HFFc6 (cell line): ENCODE measurements at regions not wholly inside any gene's neighbourhood (a gene's known extent, or its start where the extent isn't known, plus 50 kb on each side); places are given as distances from the start of the nearest gene placed in this dataset.

Experiments used
- DNase-seq: peaks from one replicate; pipeline ENCODE4 v3.0.0-alpha.2; 2018
- H3K27ac Mint-ChIP-seq: 2 replicates; pipeline ENCODE4 v1.8.0; 2020; ENCODE audit warnings: mild to moderate bottlenecking, mixed read lengths
- H3K27me3 Mint-ChIP-seq: 2 replicates; pipeline ENCODE4 v1.8.0; 2021; ENCODE audit warnings: mild to moderate bottlenecking, moderate library complexity, mixed read lengths; ENCODE audit not compliant: insufficient read depth
- H3K36me3 Mint-ChIP-seq: 2 replicates; pipeline ENCODE4 v1.8.0; 2021; ENCODE audit warnings: low read depth, mixed read lengths
- H3K4me1 Mint-ChIP-seq: 2 replicates; pipeline ENCODE4 v1.8.0; 2020; ENCODE audit warnings: low read depth, mixed read lengths
- H3K4me3 Mint-ChIP-seq: 2 replicates; pipeline ENCODE4 v1.8.0; 2020; ENCODE audit warnings: mild to moderate bottlenecking, moderate library complexity, mixed read lengths
- H3K9me3 Mint-ChIP-seq: 2 replicates; pipeline ENCODE4 v1.8.0; 2020; ENCODE audit warnings: mild to moderate bottlenecking, mixed read lengths
- CTCF ChIP-seq: fragments of 200-600 bp; sonication (generic); IDR thresholded peaks from 2 replicates; pipeline ENCODE4 v1.5.0; 2021; ENCODE audit warnings: antibody characterized with exemption, mild to moderate bottlenecking

GRCh38 chr6:37106554-37106953 is 63.4 kb upstream of the PIM1 start:
- no peak overlapping the region for H3K27ac Mint-ChIP-seq
- DNase-seq, result no peak
- no peaks in the 10 kb centered on the region for H3K9me3 Mint-ChIP-seq
- H3K4me3 Mint-ChIP-seq, result no peak overlapping the region
- no peak for TF ChIP-seq CTCF
- peaks cover 4% of the 10 kb centered on the region for H3K27me3 Mint-ChIP-seq
- H3K4me1 Mint-ChIP-seq, result peaks cover 31% of the 10 kb centered on the region
- H3K36me3 Mint-ChIP-seq, result no peaks in the 10 kb centered on the region

GRCh38 chr6:37106982-37107491 is 62.9 kb upstream of the PIM1 start:
- no peak overlapping the region for H3K4me3 Mint-ChIP-seq
- no peak overlapping the region for H3K27ac Mint-ChIP-seq
- no peaks in the 10 kb centered on the region for H3K36me3 Mint-ChIP-seq
- peaks cover 4% of the 10 kb centered on the region for H3K27me3 Mint-ChIP-seq
- no peak for DNase-seq
- TF ChIP-seq CTCF, result no peak
- H3K9me3 Mint-ChIP-seq, result no peaks in the 10 kb centered on the region
- peaks cover 27% of the 10 kb centered on the region for H3K4me1 Mint-ChIP-seq

- DNase-seq, result no peak
- no peak for TF ChIP-seq CTCF
- H3K4me1 Mint-ChIP-seq, result peaks cover 10% of the 10 kb centered on the region
- H3K27me3 Mint-ChIP-seq, result peaks cover 7% of the 10 kb centered on the region
- H3K36me3 Mint-ChIP-seq, result no peaks in the 10 kb centered on the region
- no peaks in the 10 kb centered on the region for H3K9me3 Mint-ChIP-seq
- H3K4me3 Mint-ChIP-seq, result no peak overlapping the region
- no peak overlapping the region for H3K27ac Mint-ChIP-seq
These were observed 60.0 kb upstream of the PIM1 start for GRCh38 chr6:37109714-37110499.

GRCh38 chr6:37110500-37111461 is 59.2 kb upstream of the PIM1 start:
- no peak for TF ChIP-seq CTCF
- no peaks in the 10 kb centered on the region for H3K9me3 Mint-ChIP-seq
- H3K4me1 Mint-ChIP-seq, result peaks cover 13% of the 10 kb centered on the region
- no peak overlapping the region for H3K4me3 Mint-ChIP-seq
- peaks cover 7% of the 10 kb centered on the region for H3K27me3 Mint-ChIP-seq
- H3K36me3 Mint-ChIP-seq, result no peaks in the 10 kb centered on the region
- H3K27ac Mint-ChIP-seq, result no peak overlapping the region
- no peak for DNase-seq

- peaks cover 3% of the 10 kb centered on the region for H3K27me3 Mint-ChIP-seq
- H3K36me3 Mint-ChIP-seq, result no peaks in the 10 kb centered on the region
These were observed 56.0 kb upstream of the PIM1 start for GRCh38 chr6:37113976-37114375.

More at GRCh38 chr6:37113976-37114375, 56.0 kb upstream of the PIM1 start:
- no peak for DNase-seq
- Mint-ChIP-seq H3K4me1 (peaks cover 13% of the 10 kb centered on the region), H3K9me3 (no peaks in the 10 kb centered on the region), H3K4me3 (no peak overlapping the region), H3K27ac (no peak overlapping the region)
- no peak for TF ChIP-seq CTCF
